ENCODE measurements at regions not wholly inside any gene's neighbourhood (a gene's known extent, or its start where the extent isn't known, plus 50 kb on each side); places are given as distances from the start of the nearest gene placed in this dataset.

DNA sequence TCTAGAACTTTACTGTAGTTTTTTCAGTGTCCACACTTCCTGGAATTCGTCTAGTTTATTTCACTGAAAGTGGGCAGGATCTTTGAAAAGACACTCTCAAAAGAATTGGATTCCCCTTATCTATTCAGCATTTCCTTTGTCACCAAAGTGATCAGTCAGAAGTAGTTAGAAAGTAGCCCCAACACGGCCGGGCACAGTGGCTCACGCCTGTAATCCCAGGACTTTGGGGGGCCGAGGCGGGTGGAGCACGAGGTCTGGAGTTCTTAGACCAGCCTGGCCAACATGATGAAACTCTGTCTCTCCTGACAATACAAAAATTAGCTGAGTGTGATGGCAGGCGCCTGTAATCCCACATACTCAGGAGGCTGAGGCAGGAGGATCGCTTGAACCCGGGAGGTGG is 69.0 kb upstream of the KMT2C start:
- TF ChIP-seq, protein P1, sequence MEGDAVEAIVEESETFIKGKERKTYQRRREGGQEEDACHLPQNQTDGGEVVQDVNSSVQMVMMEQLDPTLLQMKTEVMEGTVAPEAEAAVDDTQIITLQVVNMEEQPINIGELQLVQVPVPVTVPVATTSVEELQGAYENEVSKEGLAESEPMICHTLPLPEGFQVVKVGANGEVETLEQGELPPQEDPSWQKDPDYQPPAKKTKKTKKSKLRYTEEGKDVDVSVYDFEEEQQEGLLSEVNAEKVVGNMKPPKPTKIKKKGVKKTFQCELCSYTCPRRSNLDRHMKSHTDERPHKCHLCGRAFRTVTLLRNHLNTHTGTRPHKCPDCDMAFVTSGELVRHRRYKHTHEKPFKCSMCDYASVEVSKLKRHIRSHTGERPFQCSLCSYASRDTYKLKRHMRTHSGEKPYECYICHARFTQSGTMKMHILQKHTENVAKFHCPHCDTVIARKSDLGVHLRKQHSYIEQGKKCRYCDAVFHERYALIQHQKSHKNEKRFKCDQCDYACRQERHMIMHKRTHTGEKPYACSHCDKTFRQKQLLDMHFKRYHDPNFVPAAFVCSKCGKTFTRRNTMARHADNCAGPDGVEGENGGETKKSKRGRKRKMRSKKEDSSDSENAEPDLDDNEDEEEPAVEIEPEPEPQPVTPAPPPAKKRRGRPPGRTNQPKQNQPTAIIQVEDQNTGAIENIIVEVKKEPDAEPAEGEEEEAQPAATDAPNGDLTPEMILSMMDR (IDR thresholded peaks at IDR 0.05) = no peak
- TF ChIP-seq POLR2A (IDR thresholded peaks at IDR 0.05) = no peak
